ENCODE measurements at regions not wholly inside any gene's neighbourhood (a gene's known extent, or its start where the extent isn't known, plus 50 kb on each side); places are given as distances from the start of the nearest gene placed in this dataset.

- TF ChIP-seq POLR2A (IDR thresholded peaks at IDR 0.05): no peak
- TF ChIP-seq, protein P1, sequence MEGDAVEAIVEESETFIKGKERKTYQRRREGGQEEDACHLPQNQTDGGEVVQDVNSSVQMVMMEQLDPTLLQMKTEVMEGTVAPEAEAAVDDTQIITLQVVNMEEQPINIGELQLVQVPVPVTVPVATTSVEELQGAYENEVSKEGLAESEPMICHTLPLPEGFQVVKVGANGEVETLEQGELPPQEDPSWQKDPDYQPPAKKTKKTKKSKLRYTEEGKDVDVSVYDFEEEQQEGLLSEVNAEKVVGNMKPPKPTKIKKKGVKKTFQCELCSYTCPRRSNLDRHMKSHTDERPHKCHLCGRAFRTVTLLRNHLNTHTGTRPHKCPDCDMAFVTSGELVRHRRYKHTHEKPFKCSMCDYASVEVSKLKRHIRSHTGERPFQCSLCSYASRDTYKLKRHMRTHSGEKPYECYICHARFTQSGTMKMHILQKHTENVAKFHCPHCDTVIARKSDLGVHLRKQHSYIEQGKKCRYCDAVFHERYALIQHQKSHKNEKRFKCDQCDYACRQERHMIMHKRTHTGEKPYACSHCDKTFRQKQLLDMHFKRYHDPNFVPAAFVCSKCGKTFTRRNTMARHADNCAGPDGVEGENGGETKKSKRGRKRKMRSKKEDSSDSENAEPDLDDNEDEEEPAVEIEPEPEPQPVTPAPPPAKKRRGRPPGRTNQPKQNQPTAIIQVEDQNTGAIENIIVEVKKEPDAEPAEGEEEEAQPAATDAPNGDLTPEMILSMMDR (IDR thresholded peaks at IDR 0.05): no peak
- no peak for TF ChIP-seq POLR2AphosphoS5 (IDR thresholded peaks at IDR 0.05; ENCODE audit: insufficient read depth in 1 of 2, low read depth in 1 of 2)
- intact Hi-C loops (cut with DNase I): no loop called here
- no peak overlapping the region for H3K27ac ChIP-seq
- no peaks in the 10 kb centered on the region for H3K27me3 ChIP-seq
- no peak overlapping the region for H3K4me3 ChIP-seq
- no peaks in the 10 kb centered on the region for H3K4me1 ChIP-seq
- DNase-seq (ENCODE audit: extremely low spot score in 2 of 2): no peak
- H3K9me3 ChIP-seq: no peaks in the 10 kb centered on the region
- no peaks in the 10 kb centered on the region for H3K36me3 ChIP-seq
Observed at GRCh38 chr2:198453866-198454265, 649.5 kb downstream of the PLCL1 start.

DNA sequence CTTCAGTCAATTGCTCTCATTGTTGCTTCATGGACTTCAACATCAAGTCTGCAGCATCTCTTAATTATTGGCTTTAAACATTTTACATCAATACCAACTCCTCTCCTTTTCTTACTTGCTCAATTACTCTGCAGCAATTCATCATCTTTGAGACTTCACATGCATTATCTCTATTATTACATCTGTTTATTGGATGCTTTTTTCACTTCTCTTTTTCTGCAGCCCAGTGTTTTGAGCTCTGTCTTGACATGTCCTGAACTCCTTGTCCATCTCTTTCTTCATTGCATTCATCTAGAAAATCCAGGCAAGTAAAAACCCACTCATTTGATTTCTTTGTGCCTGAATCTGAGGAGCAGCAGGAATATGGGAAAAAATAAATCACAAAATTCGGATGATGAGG, 647.9 kb downstream of the PLCL1 start:
- intact Hi-C loops (cut with DNase I): no loop called here

DNA sequence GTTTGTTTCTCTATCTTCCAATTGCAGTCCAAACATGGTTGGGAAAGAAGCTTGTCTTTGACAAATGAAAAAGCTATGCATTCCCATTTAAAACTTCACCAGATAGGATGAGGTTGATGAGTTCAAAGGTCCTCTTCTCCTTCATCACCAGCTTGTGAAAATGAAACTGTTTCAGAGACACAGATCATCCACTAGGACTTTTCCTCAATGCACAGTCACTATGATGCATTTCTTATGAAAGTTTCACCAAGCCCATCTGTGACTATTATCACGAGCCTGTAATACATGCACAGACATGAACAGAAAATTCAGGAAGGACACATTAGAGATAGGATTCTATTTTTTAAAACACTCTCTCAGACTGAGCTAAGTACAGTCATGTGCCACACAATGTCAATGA, 644.4 kb downstream of the PLCL1 start:
- intact Hi-C loops (cut with DNase I): no loop called here
- no peaks in the 10 kb centered on the region for H3K27me3 ChIP-seq
- no peaks in the 10 kb centered on the region for H3K4me1 ChIP-seq
- H3K9me3 ChIP-seq: no peaks in the 10 kb centered on the region
- no peak overlapping the region for H3K27ac ChIP-seq
- DNase-seq (ENCODE audit: extremely low spot score in 2 of 2): no peak
- TF ChIP-seq, protein P1 (IDR thresholded peaks at IDR 0.05): no peak
- TF ChIP-seq POLR2A (IDR thresholded peaks at IDR 0.05): no peak
- no peak for TF ChIP-seq POLR2AphosphoS5 (IDR thresholded peaks at IDR 0.05; ENCODE audit: insufficient read depth in 1 of 2, low read depth in 1 of 2)
- no peak overlapping the region for H3K4me3 ChIP-seq
- no peaks in the 10 kb centered on the region for H3K36me3 ChIP-seq

More for the DNA sequence above, 647.9 kb downstream of the PLCL1 start:
- Histone ChIP-seq H3K27ac (no peak overlapping the region), H3K4me1 (no peaks in the 10 kb centered on the region), H3K36me3 (no peaks in the 10 kb centered on the region), H3K27me3 (no peaks in the 10 kb centered on the region), H3K9me3 (no peaks in the 10 kb centered on the region), H3K4me3 (no peak overlapping the region)
- TF ChIP-seq, protein P1 (IDR thresholded peaks at IDR 0.05): no peak
- TF ChIP-seq POLR2AphosphoS5 (IDR thresholded peaks at IDR 0.05; ENCODE audit: insufficient read depth in 1 of 2, low read depth in 1 of 2): no peak
- no peak for TF ChIP-seq POLR2A (IDR thresholded peaks at IDR 0.05)
- no peak for DNase-seq (ENCODE audit: extremely low spot score in 2 of 2)

GRCh38 chr2:198444800-198445287, 640.5 kb downstream of the PLCL1 start:
- intact Hi-C loops (cut with DNase I): no loop called here
- no peaks in the 10 kb centered on the region for H3K4me1 ChIP-seq
- H3K27ac ChIP-seq: no peak overlapping the region
- TF ChIP-seq, protein P1 (IDR thresholded peaks at IDR 0.05): no peak
- no peak for TF ChIP-seq POLR2A (IDR thresholded peaks at IDR 0.05)
- no peak for TF ChIP-seq POLR2AphosphoS5 (IDR thresholded peaks at IDR 0.05; ENCODE audit: insufficient read depth in 1 of 2, low read depth in 1 of 2)
- no peaks in the 10 kb centered on the region for H3K36me3 ChIP-seq
- DNase-seq (ENCODE audit: extremely low spot score in 2 of 2): no peak
- no peak overlapping the region for H3K4me3 ChIP-seq
- H3K9me3 ChIP-seq: no peaks in the 10 kb centered on the region
- H3K27me3 ChIP-seq: no peaks in the 10 kb centered on the region

DNA sequence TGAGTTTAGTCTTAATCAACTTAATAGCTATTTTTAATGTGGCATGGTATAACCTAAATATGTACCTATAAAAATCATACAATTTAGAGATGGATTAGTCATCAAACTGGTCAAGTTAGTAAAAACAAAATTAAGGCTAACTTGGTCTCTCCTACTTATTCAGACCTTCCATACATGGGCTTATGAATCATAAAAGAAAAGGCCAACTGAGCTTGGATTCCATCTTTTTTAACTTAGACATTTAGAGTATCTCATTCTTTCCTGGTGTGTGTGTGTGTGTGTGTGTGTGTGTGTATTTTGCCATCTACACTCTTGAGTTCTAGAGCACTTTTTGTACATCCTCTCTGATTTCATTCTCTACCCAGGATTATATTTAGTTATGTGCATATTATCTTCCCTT, 637.5 kb downstream of the PLCL1 start:
- no peaks in the 10 kb centered on the region for H3K27me3 ChIP-seq
- H3K27ac ChIP-seq: no peak overlapping the region
- H3K36me3 ChIP-seq: no peaks in the 10 kb centered on the region
- H3K9me3 ChIP-seq: no peaks in the 10 kb centered on the region
- TF ChIP-seq, protein P1 (IDR thresholded peaks at IDR 0.05): no peak
- TF ChIP-seq POLR2A (IDR thresholded peaks at IDR 0.05) (no peak), POLR2AphosphoS5 (IDR thresholded peaks at IDR 0.05; ENCODE audit: insufficient read depth in 1 of 2, low read depth in 1 of 2) (no peak)
- no peaks in the 10 kb centered on the region for H3K4me1 ChIP-seq
- DNase-seq (ENCODE audit: extremely low spot score in 2 of 2): no peak
- intact Hi-C loops (cut with DNase I): no loop called here
- H3K4me3 ChIP-seq: no peak overlapping the region
